GM18951 (cell line): ENCODE measurements at regions not wholly inside any gene's neighbourhood (a gene's known extent, or its start where the extent isn't known, plus 50 kb on each side); places are given as distances from the start of the nearest gene placed in this dataset.

Experiments
- POLR2A ChIP-seq: IDR thresholded peaks from 4 replicates; pipeline ENCODE4 v1.6.1; 2011; ENCODE audit warnings: mild to moderate bottlenecking; ENCODE audit not compliant: insufficient read length, insufficient read depth; ENCODE audit errors: extremely low read depth
- in situ Hi-C: fragments of 300-500 bp; cut with MboI; formaldehyde crosslinking; loops from one replicate; pipeline ENCODE4 v1.12.0; 2022; ENCODE audit warnings: low sequenced_read_pairs, mixed read lengths, inconsistent platforms; ENCODE audit not compliant: unreplicated experiment

DNA sequence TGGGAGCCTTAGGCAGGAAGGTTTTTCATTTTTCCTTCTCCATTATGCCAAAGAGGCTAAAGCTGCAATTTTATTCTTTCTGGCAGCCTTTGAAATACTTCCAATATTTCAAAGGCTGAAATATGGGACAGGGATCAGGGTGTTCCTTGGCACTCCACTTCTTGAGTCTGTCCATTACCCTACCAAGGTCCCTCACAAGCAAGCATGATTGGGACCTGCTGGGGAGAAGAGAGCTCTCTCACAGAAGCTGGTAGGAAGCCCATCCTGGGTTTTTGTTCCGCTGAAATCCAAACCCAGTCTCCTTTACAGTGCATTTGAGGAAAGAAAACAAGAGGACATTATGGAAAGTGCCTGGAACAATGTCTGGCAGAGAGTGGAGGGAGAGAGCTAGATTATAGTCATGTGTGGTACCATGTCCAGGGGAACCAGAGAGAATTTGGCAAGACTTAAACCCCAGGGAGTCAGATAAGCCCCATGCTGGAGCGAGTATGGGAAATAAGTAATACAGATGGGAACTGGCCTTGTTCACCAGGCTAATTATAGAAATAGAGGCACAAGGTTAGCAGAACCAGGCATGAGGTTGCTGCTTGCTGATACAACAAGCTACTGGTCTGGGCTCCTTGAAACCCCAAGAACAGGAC is 104.7 kb downstream of the LSM5 start:
- in situ Hi-C loops: no loop called here
- TF ChIP-seq POLR2A: no peak

DNA sequence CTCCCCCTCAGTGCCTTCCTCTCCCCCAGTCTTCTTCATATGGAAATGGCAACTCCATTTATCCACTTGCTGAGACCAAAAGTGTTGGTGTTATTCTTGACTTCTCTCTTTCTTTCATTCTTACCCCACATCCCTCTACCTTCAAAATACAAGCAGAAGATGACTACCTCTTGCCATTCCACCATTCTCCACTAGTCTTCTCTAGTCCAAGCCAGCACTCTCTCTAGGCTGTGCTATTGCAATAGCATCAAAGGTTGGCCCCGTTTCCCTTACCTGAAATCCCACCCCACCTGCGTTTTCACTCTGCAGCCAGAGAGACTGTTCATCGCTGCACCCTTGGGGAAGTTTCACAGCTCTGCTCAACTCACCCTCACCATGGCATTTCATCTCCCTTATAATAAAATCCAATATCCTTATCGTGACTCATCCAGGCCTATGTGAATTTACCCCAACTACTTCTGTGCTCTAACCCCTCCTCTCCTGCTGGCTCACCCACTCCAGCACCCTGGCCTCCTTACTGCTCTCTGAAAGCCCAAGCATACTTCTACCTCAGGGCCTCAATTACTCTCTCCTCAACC is 109.1 kb downstream of the LSM5 start:
- no peak for TF ChIP-seq POLR2A
- in situ Hi-C loops: no loop called here

DNA sequence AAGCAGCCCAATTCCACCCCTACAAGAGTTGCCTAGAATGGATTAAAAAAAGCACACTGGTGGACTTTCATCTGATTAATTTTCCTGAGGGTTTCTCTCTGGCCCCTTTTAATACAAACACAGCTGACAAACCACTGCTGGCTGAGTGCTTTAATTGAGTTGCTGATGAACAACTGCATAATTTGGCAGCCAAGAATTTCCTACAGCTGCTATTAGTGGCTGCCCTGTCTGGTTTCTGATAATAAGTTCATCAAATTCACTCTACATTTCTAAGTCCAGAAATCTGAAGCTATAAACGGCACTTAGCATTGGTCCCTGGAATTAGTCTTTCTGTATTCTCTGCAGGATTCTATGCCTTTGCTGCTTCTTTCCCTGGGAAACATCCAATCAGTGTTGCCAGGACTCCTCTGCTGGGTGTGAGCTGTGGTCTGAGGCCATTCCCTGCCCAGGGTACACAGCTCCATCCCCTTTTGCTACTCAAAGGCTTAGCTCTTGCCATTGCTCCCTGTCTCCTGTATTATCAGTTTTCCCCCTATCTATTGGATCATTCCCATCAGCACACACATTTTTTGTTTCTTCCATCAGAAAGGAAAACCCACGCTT is 110.6 kb downstream of the LSM5 start:
- in situ Hi-C loops: no loop called here
- no peak for TF ChIP-seq POLR2A

DNA sequence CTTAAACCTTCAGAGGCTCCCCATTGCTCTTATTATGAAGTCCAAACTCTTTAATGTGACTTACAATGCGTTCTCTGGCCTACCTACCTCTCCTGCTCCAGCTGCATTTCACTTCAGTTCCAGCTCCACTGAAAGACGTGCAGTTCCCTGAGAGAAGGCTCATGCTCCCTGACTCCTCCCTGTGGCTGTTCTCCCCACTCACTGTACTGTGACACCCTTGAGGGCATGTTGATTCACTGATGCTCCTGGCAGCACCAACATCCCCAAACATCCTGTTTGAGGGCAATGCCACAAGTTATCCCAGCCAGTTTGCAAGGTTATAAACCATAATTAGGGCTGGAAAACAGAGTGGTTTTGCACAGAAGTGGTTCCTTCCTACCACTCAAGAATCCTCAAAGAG is 111.2 kb downstream of the LSM5 start:
- TF ChIP-seq POLR2A: no peak
- in situ Hi-C loops: no loop called here

DNA sequence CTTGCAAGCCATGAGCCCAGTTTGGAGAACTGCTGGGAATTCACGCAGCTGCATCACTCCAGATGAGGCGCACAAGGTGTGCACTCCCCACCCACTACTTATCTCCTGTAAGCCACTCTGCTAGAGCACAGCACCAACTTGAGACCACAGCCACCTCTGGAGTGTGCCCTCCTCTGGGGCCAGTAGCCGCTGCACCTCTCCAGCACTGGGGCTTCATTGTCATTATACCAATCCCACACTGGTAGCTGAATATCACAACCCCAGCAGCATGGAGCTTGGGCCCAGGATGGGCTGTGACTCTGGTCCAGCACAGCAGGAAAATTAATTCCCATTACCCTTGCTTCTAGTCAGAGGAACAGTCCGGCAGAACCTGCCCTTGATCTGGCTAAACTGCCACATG is 125.6 kb downstream of the LSM5 start:
- no peak for TF ChIP-seq POLR2A
- in situ Hi-C loops: loop anchor here (25.0 kb wide), 1 partner anchor 627 kb away; no protein-coding TSS in a partner anchor

DNA sequence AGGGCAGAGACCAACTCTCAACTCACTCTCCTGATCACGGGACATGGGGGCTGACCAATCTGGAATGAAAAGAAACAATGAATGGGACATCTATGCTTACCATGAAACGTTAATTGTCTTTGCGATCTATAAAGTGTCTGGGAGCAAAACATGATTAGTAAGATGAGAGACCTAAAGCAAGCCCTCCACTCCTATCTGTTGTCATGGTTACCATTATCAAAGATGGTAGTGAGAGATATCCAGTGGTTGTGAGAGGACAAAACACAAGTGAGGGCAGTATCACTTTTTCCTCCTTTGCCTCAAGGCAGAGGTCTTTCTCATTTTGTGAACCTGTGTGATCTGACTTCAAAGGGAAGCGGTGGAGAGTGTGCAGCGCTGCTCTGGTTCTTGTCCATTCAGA is 130.1 kb downstream of the LSM5 start:
- in situ Hi-C loops: loop anchor here (25.0 kb wide), 1 partner anchor 623 kb away; no protein-coding TSS in a partner anchor
- no peak for TF ChIP-seq POLR2A

DNA sequence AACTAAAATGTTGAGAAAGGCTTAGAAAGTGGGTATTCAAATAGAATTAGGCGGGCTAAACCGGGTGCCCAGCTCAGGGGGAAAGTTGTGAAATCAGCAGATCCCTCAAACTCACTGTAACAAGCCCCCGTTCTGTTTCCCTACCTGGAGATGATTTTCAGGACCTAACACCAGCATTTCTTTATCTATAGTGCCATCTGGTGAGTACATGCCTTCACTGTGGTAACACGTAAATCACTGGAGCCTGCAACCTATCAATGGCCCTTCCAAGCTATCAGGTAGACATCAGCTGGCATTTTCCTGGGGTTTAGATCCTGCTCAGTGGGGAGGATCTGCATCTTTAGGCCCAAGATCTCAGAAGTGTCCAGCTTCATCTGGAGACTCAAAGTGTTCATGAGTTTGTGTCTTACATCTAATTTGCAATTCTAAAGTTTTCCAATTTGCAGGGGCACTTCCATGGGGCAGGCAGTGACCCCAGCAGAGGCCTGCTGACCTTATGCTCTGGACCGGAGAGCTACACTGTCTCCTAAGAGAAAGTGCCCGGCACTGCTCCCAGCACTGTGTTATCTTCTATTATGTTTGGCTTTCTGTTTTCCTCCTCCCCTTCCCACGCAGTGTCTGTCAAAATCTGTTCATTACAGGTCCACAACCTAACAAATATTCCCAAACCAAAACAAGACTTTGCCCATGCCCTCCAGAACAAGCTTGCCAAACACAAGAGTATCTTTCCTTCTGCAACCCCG is 132.5 kb downstream of the LSM5 start:
- in situ Hi-C loops: loop anchor here (25.0 kb wide), 1 partner anchor 620 kb away; no protein-coding TSS in a partner anchor
- TF ChIP-seq POLR2A: no peak

DNA sequence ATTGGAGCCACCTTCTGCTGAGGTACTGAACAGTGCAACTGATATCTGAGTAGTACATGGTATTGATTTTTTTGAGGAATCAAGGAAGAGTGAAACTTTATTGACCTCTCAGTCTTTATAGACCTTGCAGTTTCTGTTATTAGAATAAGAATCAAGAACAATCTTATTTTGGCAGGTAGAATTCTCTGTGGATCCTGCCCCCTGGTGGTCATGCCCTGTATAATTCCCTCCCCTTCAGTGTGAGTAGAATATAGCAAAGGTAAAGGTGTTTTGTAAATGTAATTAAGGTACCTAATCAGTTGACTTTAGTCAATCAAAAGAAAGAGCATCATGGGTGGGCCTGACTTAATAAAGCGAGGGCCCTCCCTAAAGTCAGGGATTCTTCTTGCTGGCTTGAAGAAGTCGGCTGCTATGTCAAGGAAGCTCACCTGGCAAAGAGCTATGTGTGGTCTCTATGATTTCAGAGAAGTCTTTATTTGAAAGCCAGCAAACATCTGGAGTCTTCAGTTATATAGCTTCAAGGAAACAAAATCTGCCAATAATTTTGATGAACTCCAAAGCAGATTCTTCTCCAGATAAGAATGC is 142.8 kb downstream of the LSM5 start:
- in situ Hi-C loops: loop anchor here (10.0 kb wide), 1 partner anchor 133 kb away; no protein-coding TSS in a partner anchor
- TF ChIP-seq POLR2A: no peak

DNA sequence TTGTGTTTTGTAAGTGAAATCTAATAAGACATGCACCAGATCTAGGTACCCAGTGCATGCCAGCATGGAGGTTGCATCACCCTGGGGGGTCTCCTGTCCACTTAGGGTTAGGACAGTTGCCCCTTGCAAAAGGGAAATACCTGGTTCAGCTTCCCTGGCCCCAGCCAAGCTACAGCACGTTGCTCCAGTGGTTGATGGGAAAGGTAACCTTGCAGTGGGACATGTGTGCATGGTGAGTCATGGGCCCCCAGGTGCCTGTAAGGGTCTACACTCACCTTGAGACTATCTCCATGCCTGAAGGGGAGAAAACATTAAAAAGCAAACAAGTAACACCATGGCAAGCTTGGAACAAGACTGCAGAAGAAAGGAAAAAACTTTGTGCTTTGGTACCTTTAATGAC is 143.9 kb downstream of the LSM5 start:
- in situ Hi-C loops: loop anchor here (10.0 kb wide), 1 partner anchor 131 kb away; no protein-coding TSS in a partner anchor

DNA sequence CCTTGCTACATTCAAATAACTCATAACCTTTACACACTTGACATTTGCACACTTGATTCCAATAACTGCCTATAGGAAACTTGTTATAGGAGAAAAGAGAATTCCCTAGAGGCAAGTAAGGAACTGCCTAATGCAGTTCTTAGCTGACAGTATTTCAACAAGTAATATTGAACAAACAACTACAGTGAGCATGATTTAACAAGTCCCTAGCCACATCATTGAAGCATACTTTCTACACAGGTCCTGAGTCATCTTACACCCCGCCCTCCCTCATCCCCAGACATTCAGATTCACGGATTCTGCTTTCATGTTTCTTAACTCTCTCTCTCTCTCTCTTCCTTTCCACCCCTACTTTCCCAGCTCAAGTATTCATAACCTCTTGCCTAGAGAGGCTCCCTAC is 153.5 kb downstream of the LSM5 start:
- no peak for TF ChIP-seq POLR2A
- in situ Hi-C loops: no loop called here

More for the DNA sequence above, 143.9 kb downstream of the LSM5 start:
- TF ChIP-seq POLR2A: no peak

DNA sequence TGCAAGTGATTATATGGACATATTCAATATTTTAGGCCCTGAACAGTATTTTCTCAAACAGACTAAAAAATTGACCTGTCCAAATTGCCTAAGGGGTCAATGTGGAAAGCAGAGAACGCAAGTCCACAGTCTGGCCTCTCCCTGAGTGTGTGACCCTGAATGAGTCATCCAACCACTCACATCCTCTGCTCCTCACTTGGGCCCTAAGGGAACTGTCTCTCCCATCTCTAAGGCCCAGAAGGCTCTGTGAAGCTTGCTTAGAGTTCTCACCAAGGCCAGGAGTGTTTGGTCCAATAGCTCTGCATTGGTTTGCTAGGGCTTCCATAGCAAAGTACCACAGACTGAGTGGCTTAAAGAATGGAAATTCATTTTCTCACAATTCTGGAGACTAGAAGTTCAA is 155.1 kb downstream of the LSM5 start:
- no peak for TF ChIP-seq POLR2A
- in situ Hi-C loops: no loop called here

DNA sequence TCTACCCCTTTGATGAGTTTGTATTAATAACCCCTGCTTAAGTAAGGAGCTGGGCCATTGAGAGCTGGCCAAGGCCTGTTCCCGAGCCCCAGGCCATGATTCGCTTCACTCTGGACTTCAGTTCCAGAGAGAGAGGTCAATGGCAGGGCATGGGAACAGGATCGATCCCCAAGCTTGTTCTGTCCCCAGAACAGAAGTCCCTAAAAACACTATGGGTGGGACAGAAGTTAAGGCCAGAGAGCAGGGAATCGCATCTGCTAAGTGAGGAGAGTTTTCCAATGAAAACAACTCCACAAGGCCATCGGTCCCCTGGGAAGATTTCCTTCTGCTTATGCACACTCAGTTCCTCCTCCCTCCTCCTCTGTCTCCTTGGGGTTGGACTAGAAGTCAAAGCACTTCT is 159.6 kb downstream of the LSM5 start:
- TF ChIP-seq POLR2A: no peak

DNA sequence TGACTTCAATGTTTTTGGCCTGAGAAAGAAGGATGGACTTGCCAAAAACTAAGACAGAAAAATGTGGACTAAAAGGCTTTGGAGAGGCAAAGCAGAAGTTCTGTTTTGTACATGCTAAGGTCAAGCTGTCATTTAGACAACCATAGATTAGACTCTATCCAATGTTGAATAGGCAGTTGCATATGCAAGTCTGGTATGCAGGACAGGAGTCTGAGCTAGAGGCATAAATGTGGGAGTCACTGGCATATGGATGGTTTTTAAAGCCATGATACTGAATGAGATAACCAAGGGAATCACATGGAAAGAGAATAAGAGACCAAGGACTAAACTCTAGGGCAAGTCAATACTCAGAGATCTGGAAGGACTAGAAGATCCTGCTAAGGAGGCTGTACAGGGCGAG is 164.1 kb downstream of the LSM5 start:
- in situ Hi-C loops: no loop called here
- TF ChIP-seq POLR2A: no peak

More for the DNA sequence above, 159.6 kb downstream of the LSM5 start:
- in situ Hi-C loops: no loop called here
